ENCODE measurements at regions not wholly inside any gene's neighbourhood (a gene's known extent, or its start where the extent isn't known, plus 50 kb on each side); places are given as distances from the start of the nearest gene placed in this dataset.

DNA sequence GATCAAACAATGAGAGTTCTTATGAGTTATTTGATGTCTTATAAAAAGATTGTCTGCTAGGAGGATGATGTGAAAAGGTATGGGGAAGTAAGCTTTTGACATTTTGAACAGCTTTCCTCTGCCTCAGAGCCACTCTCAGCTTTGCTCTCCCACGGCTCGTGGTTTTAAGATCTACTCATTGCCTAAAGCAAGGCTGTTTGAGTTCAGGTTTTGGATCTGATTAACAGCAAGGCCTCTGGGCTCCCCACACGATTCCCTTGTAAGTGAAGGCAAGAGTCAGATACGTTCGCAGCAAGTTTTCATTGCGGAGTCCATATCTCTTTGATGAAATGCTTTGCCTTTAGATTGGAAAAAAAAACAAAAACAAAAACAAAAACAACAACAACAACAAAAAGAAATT, 515.0 kb upstream of the SALL1 start:
- no peaks in the 10 kb centered on the region for H3K36me3 Mint-ChIP-seq (ENCODE audit: insufficient read depth)
- peaks cover 14% of the 10 kb centered on the region for H3K9me3 Mint-ChIP-seq
- ATAC-seq (no peak), DNase-seq (no peak)
- no peak overlapping the region for H3K4me3 Mint-ChIP-seq
- H3K4me1 Mint-ChIP-seq (ENCODE audit: low read depth): no peaks in the 10 kb centered on the region
- no peaks in the 10 kb centered on the region for H3K27me3 Mint-ChIP-seq (ENCODE audit: low read depth)

DNA sequence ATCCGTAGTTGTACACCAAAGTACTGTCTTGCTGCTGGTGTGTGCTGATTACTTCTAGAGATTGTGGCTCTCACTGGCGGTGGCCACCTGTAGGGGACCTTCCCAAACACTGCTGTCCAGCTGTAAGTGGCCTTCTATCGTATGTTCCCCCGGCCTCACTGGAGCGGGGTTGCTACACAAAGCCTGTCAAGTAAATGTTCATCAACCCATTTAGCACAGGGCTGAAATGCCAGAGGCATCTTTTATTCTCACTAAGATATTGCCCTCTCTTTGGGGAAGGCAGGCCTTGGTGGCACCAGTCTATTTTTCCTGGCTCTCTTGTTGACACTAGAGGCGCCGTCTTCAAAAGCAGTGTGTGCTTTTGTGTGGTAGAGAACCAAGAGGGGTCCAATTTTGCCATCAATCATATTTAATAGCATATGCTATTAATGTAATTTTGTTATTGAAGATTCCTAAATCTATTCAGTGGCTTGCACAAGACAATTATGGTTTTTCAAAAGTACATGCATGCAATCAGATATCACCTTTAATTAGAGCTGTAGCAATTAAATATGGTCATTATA, 514.4 kb upstream of the SALL1 start:
- Mint-ChIP-seq H3K4me1 (ENCODE audit: low read depth) (no peaks in the 10 kb centered on the region), H3K36me3 (ENCODE audit: insufficient read depth) (no peaks in the 10 kb centered on the region), H3K27me3 (ENCODE audit: low read depth) (no peaks in the 10 kb centered on the region), H3K4me3 (no peak overlapping the region), H3K9me3 (peaks cover 14% of the 10 kb centered on the region)
- ATAC-seq: no peak
- DNase-seq: no peak

DNA sequence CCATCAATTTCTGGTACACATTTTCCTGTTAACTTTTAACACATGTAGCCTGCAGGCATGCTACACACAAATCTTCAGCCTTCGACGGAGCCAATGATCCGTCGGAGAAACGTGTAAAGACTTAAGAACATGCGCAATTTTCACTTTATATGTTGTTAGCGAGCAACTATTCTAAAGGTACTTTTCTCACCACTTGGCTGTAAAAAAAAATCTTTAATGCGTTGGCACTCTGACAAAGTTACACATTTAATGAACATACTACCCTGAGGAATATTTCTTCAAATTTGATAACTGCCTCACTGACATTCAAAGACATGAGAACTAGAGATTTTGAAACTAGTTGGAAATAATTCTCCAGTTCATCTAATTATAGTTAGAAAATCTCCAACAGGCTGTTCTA, 507.5 kb upstream of the SALL1 start:
- DNase-seq (no peak), ATAC-seq (no peak)
- no peaks in the 10 kb centered on the region for H3K27me3 Mint-ChIP-seq (ENCODE audit: low read depth)
- no peak overlapping the region for H3K4me3 Mint-ChIP-seq
- H3K4me1 Mint-ChIP-seq (ENCODE audit: low read depth): no peaks in the 10 kb centered on the region
- peaks cover 20% of the 10 kb centered on the region for H3K9me3 Mint-ChIP-seq
- H3K36me3 Mint-ChIP-seq (ENCODE audit: insufficient read depth): no peaks in the 10 kb centered on the region

DNA sequence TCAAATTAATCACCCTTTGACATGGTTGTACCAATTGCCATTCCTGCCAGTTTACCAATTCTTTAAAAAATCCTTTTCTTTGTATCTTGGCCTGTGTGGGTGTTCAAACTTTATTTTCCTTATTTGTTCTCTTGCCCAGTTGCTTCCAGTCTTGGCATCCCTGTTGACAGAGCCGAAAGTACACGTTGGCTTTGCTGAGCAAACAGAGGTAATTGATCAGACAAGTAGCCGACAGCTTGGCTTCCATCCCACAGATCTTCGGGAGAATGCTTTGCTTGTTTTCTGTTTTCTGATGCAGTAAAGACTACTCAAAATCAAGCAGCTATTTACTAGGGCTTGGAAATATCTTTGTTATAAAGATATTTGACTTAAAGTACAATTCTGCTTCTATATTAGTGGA, 506.8 kb upstream of the SALL1 start:
- no peaks in the 10 kb centered on the region for H3K4me1 Mint-ChIP-seq (ENCODE audit: low read depth)
- no peaks in the 10 kb centered on the region for H3K36me3 Mint-ChIP-seq (ENCODE audit: insufficient read depth)
- peaks cover 21% of the 10 kb centered on the region for H3K9me3 Mint-ChIP-seq
- no peak overlapping the region for H3K4me3 Mint-ChIP-seq
- ATAC-seq: no peak
- DNase-seq: no peak
- H3K27me3 Mint-ChIP-seq (ENCODE audit: low read depth): no peaks in the 10 kb centered on the region

DNA sequence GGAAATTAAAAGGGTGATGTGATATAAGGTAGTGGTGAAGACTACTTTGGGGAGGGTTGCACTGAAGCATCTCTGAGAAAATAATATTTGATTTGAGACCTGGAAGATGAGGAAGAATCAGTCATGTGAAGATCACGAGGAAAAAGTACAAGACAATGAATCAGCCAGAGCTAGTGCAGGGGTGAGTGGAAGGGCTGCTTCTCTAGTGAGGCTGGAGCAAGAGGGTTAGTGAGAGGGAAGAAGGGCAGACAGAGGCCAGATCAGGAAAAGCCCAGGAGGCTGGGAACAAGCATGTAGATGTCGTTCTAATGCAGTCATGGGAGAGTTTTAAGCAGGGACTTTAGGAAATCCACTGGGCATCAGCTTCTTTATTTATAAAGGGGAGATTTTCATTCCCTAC, 504.2 kb upstream of the SALL1 start:
- H3K36me3 Mint-ChIP-seq (ENCODE audit: insufficient read depth): no peaks in the 10 kb centered on the region
- no peak overlapping the region for H3K4me3 Mint-ChIP-seq
- no peak for ATAC-seq
- no peak for DNase-seq
- no peaks in the 10 kb centered on the region for H3K4me1 Mint-ChIP-seq (ENCODE audit: low read depth)
- no peaks in the 10 kb centered on the region for H3K27me3 Mint-ChIP-seq (ENCODE audit: low read depth)
- H3K9me3 Mint-ChIP-seq: peaks cover 21% of the 10 kb centered on the region

DNA sequence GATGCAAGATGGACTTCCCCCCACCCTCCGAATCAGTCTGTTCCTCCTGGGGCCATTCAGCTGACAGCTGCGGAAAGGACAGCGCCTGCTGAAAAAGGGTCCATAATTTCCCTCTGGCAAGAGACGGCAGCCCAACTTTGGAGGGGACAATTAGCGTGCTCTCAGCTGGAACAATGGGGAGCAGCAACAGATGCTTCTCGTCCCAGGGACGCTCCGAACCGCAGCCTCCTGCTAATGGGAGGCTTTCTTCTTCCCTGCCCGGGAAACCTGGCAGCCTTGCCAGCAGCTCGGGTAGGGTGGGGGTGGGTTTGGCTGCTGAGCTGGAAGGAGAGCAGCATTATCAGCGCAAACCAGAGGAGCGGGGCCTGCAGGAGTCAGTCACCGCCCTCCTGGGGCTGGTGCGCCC, 500.0 kb upstream of the SALL1 start:
- no peaks in the 10 kb centered on the region for H3K36me3 Mint-ChIP-seq (ENCODE audit: insufficient read depth)
- H3K4me3 Mint-ChIP-seq: no peak overlapping the region
- DNase-seq (no peak), ATAC-seq (no peak)
- H3K4me1 Mint-ChIP-seq (ENCODE audit: low read depth): no peaks in the 10 kb centered on the region
- H3K9me3 Mint-ChIP-seq: peaks cover 7% of the 10 kb centered on the region
- H3K27me3 Mint-ChIP-seq (ENCODE audit: low read depth): no peaks in the 10 kb centered on the region

DNA sequence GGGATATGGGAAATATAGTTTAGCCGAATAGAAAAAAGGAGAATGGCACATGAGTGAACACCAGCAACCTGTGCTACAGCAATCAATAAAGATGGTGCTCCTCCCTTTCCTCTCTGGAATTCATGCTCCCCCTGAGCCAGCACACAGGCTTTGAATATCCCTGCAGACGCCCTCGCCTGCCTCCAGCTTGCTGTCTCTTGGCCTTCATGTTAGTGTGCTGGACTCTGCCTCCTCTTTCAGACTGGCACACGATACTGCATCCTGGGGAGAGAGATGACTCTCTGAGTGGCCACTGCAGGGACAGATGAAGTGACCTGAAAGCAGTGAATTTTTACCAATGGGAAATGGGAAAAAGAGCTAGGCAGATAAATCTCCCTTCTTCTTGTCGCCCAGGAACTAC, 498.6 kb upstream of the SALL1 start:
- DNase-seq (no peak), ATAC-seq (no peak)
- Mint-ChIP-seq H3K4me3 (no peak overlapping the region), H3K9me3 (peaks cover 3% of the 10 kb centered on the region), H3K36me3 (ENCODE audit: insufficient read depth) (no peaks in the 10 kb centered on the region), H3K27me3 (ENCODE audit: low read depth) (no peaks in the 10 kb centered on the region), H3K4me1 (ENCODE audit: low read depth) (no peaks in the 10 kb centered on the region)

DNA sequence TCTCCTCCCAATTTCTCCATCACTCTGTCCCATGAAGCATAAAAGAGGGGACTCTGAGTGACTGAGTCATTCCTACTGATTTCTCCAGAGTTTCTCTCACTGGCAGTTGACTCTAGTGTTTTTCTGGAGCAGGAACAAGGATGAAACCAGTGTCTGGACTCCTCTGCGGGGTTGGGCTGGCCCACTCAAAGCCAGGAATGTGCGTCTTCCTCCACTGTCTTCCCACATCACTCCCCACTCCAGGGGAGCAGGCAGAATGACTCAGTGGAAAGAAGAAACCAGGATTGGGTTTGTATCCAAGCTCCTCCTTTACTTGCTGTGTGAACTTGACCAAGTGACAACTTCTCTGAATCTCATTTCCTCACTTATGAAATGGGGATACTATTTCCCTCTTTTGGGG, 497.5 kb upstream of the SALL1 start:
- Mint-ChIP-seq H3K4me3 (no peak overlapping the region), H3K27me3 (ENCODE audit: low read depth) (no peaks in the 10 kb centered on the region), H3K36me3 (ENCODE audit: insufficient read depth) (no peaks in the 10 kb centered on the region), H3K9me3 (peaks cover under 1% of the 10 kb centered on the region), H3K4me1 (ENCODE audit: low read depth) (no peaks in the 10 kb centered on the region)
- ATAC-seq: no peak
- no peak for DNase-seq

DNA sequence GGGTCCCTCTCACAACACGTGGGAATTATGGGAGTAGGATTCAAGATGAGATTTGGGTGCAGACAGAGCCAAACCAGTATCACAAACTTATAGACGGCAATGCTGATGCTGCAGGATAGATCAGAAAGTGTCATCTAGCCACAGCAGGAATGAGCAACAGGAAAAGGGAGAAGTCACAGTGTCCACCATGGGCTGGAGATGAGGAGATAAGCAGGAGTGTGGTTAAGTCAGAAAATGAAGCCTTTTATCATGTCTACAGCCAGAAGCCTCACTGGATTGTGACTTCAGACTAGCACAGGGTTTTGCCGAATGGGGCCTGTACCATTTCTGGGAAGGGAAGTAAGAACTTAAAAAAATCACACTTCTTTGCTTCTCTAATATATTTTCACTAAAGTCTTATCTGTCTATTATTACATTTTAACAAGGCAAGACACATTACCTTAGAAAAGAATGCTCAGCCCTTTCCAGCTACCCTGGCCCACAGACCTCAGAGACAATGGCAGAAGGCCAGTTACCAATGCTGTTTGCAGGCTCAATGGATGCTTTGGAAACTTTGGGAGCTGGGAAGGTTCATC, 490.2 kb upstream of the SALL1 start:
- Mint-ChIP-seq H3K4me1 (ENCODE audit: low read depth) (no peaks in the 10 kb centered on the region), H3K27me3 (ENCODE audit: low read depth) (no peaks in the 10 kb centered on the region), H3K36me3 (ENCODE audit: insufficient read depth) (no peaks in the 10 kb centered on the region), H3K9me3 (peaks cover 12% of the 10 kb centered on the region), H3K4me3 (no peak overlapping the region)
- DNase-seq (no peak), ATAC-seq (no peak)

DNA sequence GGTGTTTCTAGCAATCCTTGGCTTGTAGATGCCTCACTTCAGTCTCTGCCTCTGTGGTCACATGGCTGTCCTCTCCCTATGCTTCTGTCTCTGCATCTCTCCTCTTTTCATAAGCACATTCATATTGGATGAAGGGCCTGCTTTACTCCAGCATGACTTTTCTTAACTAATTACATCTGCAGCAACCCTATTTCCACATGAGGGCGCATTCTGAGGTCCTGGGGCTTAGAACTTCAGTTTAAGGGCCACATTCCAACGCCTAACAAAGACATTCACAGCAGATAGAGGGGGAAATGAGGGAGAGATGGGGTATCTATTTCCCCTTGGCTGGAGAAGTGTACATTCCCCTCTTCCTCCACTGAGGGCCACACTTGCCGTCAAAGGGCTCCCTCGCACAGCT, 489.1 kb upstream of the SALL1 start:
- DNase-seq (no peak), ATAC-seq (no peak)
- H3K36me3 Mint-ChIP-seq (ENCODE audit: insufficient read depth): no peaks in the 10 kb centered on the region
- peaks cover 12% of the 10 kb centered on the region for H3K9me3 Mint-ChIP-seq
- no peak overlapping the region for H3K4me3 Mint-ChIP-seq
- no peaks in the 10 kb centered on the region for H3K27me3 Mint-ChIP-seq (ENCODE audit: low read depth)
- H3K4me1 Mint-ChIP-seq (ENCODE audit: low read depth): no peaks in the 10 kb centered on the region

DNA sequence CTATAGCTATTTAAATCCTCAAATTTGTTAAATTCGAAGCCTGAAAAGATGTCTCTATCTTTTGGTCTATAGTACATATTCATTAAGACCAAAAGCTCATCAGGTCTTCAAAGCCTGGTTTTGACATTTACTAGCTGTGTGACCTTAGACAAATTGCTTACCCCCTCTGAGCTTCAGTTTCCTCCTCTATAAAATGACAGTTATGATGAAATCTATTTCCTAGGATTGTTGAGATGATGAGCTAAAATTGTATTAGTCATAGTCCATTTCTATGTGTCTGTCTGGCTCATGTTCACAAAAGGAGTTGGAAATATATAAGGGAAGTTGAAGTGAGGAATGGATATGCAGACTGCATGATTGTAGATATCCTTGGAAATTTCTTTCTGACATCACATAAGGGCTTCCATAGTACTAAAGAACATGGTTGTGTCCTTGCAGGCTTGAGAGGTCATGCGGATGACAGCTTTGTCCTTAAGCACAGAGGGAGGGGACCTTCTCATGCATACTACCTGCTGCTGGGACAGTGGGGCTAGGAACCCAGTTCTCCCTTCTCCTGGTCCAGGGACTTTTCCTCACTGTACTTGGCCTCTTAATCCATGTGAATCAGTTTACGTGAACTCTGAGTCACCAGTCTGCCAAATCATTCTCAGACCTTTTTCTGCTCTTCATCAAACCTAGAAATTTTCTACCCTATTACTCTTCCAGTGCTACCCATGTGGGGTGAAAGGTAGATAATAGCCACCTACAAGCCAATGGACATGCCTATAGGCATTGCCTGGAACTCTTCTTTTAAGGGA, 487.5 kb upstream of the SALL1 start:
- no peaks in the 10 kb centered on the region for H3K4me1 Mint-ChIP-seq (ENCODE audit: low read depth)
- no peak for ATAC-seq
- peaks cover 12% of the 10 kb centered on the region for H3K9me3 Mint-ChIP-seq
- no peaks in the 10 kb centered on the region for H3K36me3 Mint-ChIP-seq (ENCODE audit: insufficient read depth)
- DNase-seq: no peak
- H3K4me3 Mint-ChIP-seq: no peak overlapping the region
- no peaks in the 10 kb centered on the region for H3K27me3 Mint-ChIP-seq (ENCODE audit: low read depth)

DNA sequence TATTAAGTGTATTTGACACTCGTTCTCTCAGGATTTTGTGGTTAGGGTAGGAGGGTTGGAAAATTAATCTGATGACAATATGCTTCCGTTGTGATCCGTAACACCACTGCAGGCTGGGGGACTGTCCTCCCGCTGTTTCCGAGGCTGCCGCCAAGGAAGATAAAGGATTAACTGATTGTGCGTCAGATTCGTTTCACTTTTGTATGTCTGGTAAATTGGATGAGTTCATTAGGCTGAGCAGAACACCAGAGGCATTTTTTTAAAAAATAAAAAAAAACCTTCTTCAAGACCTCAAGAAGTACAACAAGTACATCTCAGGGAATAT, 486.7 kb upstream of the SALL1 start:
- H3K4me1 Mint-ChIP-seq (ENCODE audit: low read depth): no peaks in the 10 kb centered on the region
- H3K36me3 Mint-ChIP-seq (ENCODE audit: insufficient read depth): no peaks in the 10 kb centered on the region

DNA sequence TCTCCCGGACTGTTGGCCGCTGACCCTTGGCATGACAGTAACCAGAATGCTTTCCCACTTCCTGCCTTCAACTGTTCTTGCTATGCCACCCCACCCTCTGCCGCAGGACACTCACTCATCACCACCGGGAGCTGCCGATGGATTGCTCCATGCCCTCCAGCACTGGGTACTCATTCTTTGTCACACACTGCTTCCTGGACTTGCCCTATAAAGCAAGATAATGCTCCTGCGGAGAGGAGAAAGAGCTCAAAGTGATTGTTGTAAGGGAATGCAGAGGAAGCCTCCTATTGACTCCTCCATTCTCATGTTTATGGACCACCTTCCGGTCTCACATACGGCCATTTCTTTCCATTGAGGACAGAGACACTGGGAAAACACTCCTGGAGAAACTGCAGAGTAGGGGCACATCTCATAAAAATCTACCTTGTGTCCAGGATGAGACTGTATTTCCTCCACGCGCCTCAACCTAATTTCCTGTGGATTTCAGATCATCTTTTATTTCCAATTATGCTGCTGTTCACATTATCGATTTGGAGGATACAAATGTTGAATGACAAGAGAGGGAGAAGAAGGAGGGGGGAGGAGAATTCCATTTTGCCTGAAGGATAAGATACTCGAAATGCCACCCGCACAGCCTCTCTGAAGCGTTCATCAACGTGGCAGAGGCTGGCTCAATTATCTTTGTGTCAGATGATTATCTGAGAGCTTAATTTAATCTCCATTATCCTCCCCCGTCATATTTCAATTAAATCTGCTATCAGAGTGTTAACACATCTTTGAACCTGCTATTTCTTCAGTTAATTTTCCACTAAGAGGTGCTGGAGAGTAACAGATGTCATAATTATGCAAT, 486.1 kb upstream of the SALL1 start:
- Mint-ChIP-seq H3K36me3 (ENCODE audit: insufficient read depth) (no peaks in the 10 kb centered on the region), H3K9me3 (peaks cover 12% of the 10 kb centered on the region), H3K4me1 (ENCODE audit: low read depth) (no peaks in the 10 kb centered on the region), H3K27me3 (ENCODE audit: low read depth) (no peaks in the 10 kb centered on the region), H3K4me3 (no peak overlapping the region)
- no peak for DNase-seq
- no peak for ATAC-seq

More for the DNA sequence above, 486.7 kb upstream of the SALL1 start:
- peaks cover 12% of the 10 kb centered on the region for H3K9me3 Mint-ChIP-seq
- no peak overlapping the region for H3K4me3 Mint-ChIP-seq
- ATAC-seq: no peak
- H3K27me3 Mint-ChIP-seq (ENCODE audit: low read depth): no peaks in the 10 kb centered on the region
- no peak for DNase-seq

DNA sequence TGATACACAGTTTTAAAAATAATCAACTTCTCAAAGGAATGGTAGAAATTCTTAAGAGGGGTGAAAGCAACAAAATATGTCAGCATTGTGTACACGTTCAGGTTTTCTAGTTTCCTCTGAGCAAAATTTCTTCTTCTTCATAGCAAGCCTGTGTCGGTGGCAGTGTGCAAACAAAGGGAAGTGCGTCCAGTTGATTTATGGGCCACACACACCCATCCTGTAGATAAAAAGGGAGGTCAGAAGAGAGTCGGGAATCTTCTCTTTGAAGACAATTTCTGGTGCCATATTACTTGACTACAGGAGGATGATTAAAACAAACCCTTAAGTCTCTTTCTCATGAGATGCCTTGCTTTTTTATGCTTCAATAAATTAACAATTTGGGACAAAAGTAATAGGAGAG, 484.1 kb upstream of the SALL1 start:
- no peaks in the 10 kb centered on the region for H3K36me3 Mint-ChIP-seq (ENCODE audit: insufficient read depth)
- H3K4me1 Mint-ChIP-seq (ENCODE audit: low read depth): no peaks in the 10 kb centered on the region
- peaks cover 15% of the 10 kb centered on the region for H3K9me3 Mint-ChIP-seq
- ATAC-seq: no peak
- H3K4me3 Mint-ChIP-seq: no peak overlapping the region
- DNase-seq: no peak
- H3K27me3 Mint-ChIP-seq (ENCODE audit: low read depth): no peaks in the 10 kb centered on the region

DNA sequence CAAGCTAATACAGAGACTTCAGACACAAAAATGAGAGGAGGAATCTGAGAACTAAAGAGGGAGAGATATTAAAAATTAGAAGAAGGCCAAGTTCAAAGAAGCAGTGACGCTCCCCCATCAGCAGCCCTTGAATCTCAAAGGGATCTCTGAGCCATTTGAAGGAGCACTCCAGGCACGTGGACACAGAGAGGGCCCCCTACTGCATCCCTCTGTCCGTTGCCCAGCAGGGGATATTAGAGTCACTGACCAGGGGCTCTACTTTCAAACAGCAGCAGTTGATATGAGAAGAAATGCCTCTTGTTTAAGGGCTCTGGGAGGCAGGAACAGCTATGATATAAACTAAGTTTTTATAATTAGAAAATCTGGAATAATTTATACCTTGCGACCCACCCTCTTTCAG, 479.0 kb upstream of the SALL1 start:
- DNase-seq (no peak), ATAC-seq (no peak)
- Mint-ChIP-seq H3K27me3 (ENCODE audit: low read depth) (no peaks in the 10 kb centered on the region), H3K36me3 (ENCODE audit: insufficient read depth) (no peaks in the 10 kb centered on the region), H3K4me1 (ENCODE audit: low read depth) (no peaks in the 10 kb centered on the region), H3K9me3 (peaks cover 13% of the 10 kb centered on the region), H3K4me3 (no peak overlapping the region)

Data from activated T-cell treated with anti-CD3 and anti-CD28 coated beads, Interleukin-2, amount 50 U/mL, for 4 hours (primary cell).